Tibial nerve (tissue), 4 donors: ENCODE measurements at regions not wholly inside any gene's neighbourhood (a gene's known extent, or its start where the extent isn't known, plus 50 kb on each side); places are given as distances from the start of the nearest gene placed in this dataset.

Source experiments
- DNase-seq, 2 donors: peaks; one replicate each; pipeline ENCODE4 v3.0.0-alpha.2; 2019; ENCODE audit warnings: low spot score in 2 of 2
- H3K27ac ChIP-seq, 4 donors: fragments of 200-600 bp; sonication (generic) in 3 of 4; one replicate each; pipeline ENCODE4 v1.5.1; 2017 to 2019; ENCODE audit warnings: mild to moderate bottlenecking in 1 of 4
- H3K27me3 ChIP-seq, 2 donors: fragments of 200-600 bp; sonication (generic) in 1 of 2; one replicate each; pipeline versions ENCODE4 v1.5.1 to v1.6.0; 2017 to 2019
- H3K36me3 ChIP-seq, 3 donors: fragments of 200-600 bp; sonication (generic); one replicate each; pipeline ENCODE4 v1.5.1; 2018 to 2019
- H3K4me1 ChIP-seq, 4 donors: fragments of 200-600 bp; sonication (generic) in 3 of 4; one replicate each; pipeline ENCODE4 v1.5.1; 2017 to 2019
- H3K4me3 ChIP-seq, 4 donors: fragments of 200-600 bp; sonication (generic) in 3 of 4; one replicate each; pipeline ENCODE4 v1.5.1; 2017 to 2019; ENCODE audit warnings: mild to moderate bottlenecking in 1 of 4, moderate library complexity in 1 of 4
- H3K9me3 ChIP-seq, 4 donors: fragments of 200-600 bp; sonication (generic) in 3 of 4; one replicate each; pipeline ENCODE4 v1.5.1; 2017 to 2019
- EP300 ChIP-seq, 2 donors: sonication (generic); formaldehyde crosslinking; IDR thresholded peaks; one replicate each; pipeline ENCODE4 v1.6.1; 2017; ENCODE audit warnings: antibody characterized with exemption in 2 of 2, mild to moderate bottlenecking in 1 of 2
- POLR2A ChIP-seq, 2 donors: fragments of 450-650 bp; IDR thresholded peaks; one replicate each; pipeline ENCODE4 v1.6.1; 2017; ENCODE audit warnings: antibody characterized with exemption in 2 of 2, mild to moderate bottlenecking in 2 of 2, moderate library complexity in 2 of 2
- WGBS, 2 donors: methylation state at CpG; one replicate each; pipeline ENCODE4 v1.1.5; 2018; 5-methylcytosine and 5-hydroxymethylcytosine counted together
- TF ChIP-seq, protein P1 (sequence below), 5 experiments: fragments of 200-600 bp in 3 of 5; fragments of 450-650 bp in 2 of 5; sonication (generic) in 3 of 5; IDR thresholded peaks; one replicate each; pipeline ENCODE4 v1.5.1; 2016 to 2019; ENCODE audit warnings: antibody characterized with exemption in 5 of 5, mild to moderate bottlenecking in 3 of 5, moderate library complexity in 2 of 5

DNA sequence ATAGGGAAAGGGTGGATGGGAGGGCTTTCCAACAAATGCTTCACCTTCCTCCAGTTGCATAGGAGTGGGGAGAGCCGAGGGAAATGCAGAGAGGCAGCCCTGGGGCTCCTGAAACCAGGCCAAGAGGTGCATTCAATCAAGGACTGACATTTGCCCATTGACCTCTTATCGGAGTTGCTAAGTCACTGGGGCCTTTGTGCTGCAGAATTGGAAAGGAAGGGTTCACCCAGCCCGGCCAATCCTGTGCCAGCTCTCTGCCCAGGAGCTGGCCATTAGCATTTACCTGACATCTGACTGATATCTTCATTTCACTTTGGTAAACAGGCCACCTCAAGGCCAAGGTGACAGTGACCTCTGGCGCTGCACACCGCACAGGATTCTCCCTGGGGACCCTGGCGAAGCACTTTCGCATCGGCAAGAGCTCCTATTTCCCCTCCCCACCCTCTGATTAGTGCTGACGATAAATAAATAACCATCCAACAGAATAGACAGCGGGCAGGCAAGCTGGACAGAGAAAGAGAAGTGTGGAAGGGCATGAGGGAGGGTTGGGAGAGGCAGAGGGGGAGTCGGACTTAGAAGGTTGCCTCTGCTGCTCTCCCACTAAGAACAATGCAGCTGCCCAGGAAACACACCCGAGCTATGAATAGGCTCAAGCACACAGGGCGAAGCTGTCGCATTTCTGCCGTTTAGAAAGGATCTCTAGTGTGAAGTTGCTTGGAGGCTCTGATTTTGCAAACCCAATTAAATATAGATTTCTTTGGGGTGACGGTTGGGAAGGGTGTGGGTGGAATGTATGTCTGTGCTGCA lies 57.0 kb upstream of the BOD1 start:
- Histone ChIP-seq H3K9me3 (peaks cover 0 to 23% (median 0%) of the 10 kb centered on the region in 4 donors), H3K4me3 (no peak overlapping the region), H3K27ac (peak overlapping the region in 1 of 4 donors; percentile 17), H3K27me3 (peaks cover 0 to 5% of the 10 kb centered on the region in 2 donors), H3K36me3 (no peaks in the 10 kb centered on the region), H3K4me1 (peaks cover 0 to 19% (median 4%) of the 10 kb centered on the region in 4 donors)
- WGBS, 2 donors: 59 to 64% methylated on average over 16 of the region's 16 CpGs
- no peak for DNase-seq
- no peak for TF ChIP-seq EP300 (IDR thresholded peaks at IDR 0.05)
- no peak for TF ChIP-seq POLR2A (IDR thresholded peaks at IDR 0.05)
- TF ChIP-seq, protein P1, sequence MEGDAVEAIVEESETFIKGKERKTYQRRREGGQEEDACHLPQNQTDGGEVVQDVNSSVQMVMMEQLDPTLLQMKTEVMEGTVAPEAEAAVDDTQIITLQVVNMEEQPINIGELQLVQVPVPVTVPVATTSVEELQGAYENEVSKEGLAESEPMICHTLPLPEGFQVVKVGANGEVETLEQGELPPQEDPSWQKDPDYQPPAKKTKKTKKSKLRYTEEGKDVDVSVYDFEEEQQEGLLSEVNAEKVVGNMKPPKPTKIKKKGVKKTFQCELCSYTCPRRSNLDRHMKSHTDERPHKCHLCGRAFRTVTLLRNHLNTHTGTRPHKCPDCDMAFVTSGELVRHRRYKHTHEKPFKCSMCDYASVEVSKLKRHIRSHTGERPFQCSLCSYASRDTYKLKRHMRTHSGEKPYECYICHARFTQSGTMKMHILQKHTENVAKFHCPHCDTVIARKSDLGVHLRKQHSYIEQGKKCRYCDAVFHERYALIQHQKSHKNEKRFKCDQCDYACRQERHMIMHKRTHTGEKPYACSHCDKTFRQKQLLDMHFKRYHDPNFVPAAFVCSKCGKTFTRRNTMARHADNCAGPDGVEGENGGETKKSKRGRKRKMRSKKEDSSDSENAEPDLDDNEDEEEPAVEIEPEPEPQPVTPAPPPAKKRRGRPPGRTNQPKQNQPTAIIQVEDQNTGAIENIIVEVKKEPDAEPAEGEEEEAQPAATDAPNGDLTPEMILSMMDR (IDR thresholded peaks at IDR 0.05): no peak

DNA sequence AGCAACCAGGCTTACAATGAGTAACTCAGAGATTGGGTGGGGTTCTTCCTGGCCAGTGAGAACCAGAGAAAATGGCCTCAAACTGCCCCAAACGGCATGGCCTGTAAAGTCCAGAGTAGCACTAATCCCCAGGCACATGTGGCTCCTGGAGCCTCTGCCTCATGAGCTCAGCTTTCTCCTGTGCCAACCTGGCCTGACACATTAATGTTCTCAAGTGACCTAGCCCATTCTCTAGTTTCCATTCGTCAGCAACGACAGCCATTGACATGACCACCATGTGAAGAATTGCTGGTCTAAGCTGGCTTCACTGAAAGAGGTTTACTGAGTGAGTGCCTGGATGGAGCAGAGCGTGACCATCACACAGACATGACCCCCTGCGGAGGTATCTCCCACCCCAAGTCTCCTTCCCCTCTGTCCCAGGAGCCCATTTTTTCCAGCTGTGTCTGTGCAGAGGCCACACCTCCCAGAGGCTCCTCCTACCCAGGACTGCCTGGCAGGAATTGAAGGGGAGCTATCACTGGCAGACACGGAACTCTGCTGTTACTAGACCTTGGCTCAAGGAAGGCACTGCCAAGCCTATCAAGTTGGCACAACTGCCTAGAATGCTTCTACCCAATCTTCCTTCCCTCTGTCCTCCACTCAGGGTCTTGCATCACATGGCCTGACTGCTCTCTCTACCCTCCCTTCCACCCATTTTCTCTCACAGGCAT lies 59.0 kb upstream of the BOD1 start:
- DNase-seq: no peak
- Histone ChIP-seq H3K27ac (no peak overlapping the region), H3K36me3 (no peaks in the 10 kb centered on the region), H3K4me3 (no peak overlapping the region), H3K27me3 (peaks cover 0 to 5% of the 10 kb centered on the region in 2 donors), H3K4me1 (peaks cover 0 to 10% (median 3%) of the 10 kb centered on the region in 4 donors), H3K9me3 (peaks cover 0 to 23% (median 0%) of the 10 kb centered on the region in 4 donors)
- TF ChIP-seq POLR2A (IDR thresholded peaks at IDR 0.05): no peak
- WGBS, 2 donors: 89 to 93% methylated on average over 6 of the region's 6 CpGs

DNA sequence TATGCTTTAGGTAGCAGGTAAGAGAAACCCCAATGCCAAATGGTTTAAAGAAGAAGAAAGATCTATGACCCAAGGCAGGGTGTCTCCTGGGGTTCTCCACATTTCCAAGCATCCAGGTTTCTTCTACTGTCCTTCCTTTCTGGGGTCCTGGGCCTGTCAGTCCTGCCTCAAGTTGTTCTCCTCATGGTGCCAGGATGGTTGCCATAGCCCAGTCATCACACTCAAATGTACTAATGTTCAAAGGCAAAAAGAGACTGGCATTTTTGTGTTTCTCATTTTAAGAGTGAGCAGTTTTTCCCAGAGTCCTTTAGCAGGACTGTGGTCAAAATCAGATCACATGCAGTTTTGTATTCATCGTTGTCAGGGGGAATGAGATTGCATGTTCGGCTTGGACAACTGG lies 59.9 kb upstream of the BOD1 start:
- TF ChIP-seq, protein P1 (IDR thresholded peaks at IDR 0.05): no peak
- TF ChIP-seq EP300 (IDR thresholded peaks at IDR 0.05): no peak
- no peak for TF ChIP-seq POLR2A (IDR thresholded peaks at IDR 0.05)
- Histone ChIP-seq H3K36me3 (no peaks in the 10 kb centered on the region), H3K4me3 (no peak overlapping the region), H3K27me3 (peaks cover 0 to 5% of the 10 kb centered on the region in 2 donors), H3K27ac (no peak overlapping the region), H3K4me1 (peaks cover 0 to under 1% (median 0%) of the 10 kb centered on the region in 4 donors), H3K9me3 (peaks cover 0 to 23% (median 0%) of the 10 kb centered on the region in 4 donors)
- DNase-seq: no peak
- WGBS, 2 donors: 89 to 98% methylated on average over 2 of the region's 2 CpGs

DNA sequence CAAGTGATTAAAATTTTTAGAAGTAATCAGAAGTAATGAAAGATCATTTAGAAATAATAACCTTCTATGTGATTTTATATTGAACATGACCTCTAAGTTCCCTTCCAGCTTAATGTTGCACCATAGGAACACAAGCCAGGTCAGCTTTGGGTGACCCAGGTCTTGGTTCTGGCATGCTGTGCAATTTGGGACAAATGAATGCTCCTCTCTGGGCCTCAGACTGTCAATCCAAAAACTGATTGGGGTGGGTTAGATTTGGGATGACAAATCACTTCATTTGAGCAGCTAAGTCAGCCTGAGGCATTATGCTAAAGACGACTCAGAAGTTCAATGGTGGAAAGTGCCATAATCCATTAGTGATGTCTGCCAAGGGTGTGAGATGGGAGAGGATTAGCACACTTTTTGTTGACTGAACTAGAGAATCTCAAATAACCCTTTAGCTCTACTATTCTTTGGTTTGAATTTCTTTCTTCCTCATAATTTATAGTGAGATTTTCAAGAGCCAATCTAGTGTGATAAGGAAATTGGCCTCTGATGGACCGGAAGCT lies 60.7 kb upstream of the BOD1 start:
- H3K4me3 ChIP-seq: no peak overlapping the region
- no peak for DNase-seq
- H3K4me1 ChIP-seq: no peaks in the 10 kb centered on the region
- H3K27ac ChIP-seq: no peak overlapping the region
- no peaks in the 10 kb centered on the region for H3K36me3 ChIP-seq
- peaks cover 0 to 23% (median 0%) of the 10 kb centered on the region in 4 donors for H3K9me3 ChIP-seq
- WGBS, 2 donors: 70 to 75% methylated on average over 2 of the region's 2 CpGs
- no peak for TF ChIP-seq EP300 (IDR thresholded peaks at IDR 0.05)
- TF ChIP-seq, protein P1 (IDR thresholded peaks at IDR 0.05): no peak
- TF ChIP-seq POLR2A (IDR thresholded peaks at IDR 0.05): no peak
- H3K27me3 ChIP-seq: peaks cover 0 to 5% of the 10 kb centered on the region in 2 donors

DNA sequence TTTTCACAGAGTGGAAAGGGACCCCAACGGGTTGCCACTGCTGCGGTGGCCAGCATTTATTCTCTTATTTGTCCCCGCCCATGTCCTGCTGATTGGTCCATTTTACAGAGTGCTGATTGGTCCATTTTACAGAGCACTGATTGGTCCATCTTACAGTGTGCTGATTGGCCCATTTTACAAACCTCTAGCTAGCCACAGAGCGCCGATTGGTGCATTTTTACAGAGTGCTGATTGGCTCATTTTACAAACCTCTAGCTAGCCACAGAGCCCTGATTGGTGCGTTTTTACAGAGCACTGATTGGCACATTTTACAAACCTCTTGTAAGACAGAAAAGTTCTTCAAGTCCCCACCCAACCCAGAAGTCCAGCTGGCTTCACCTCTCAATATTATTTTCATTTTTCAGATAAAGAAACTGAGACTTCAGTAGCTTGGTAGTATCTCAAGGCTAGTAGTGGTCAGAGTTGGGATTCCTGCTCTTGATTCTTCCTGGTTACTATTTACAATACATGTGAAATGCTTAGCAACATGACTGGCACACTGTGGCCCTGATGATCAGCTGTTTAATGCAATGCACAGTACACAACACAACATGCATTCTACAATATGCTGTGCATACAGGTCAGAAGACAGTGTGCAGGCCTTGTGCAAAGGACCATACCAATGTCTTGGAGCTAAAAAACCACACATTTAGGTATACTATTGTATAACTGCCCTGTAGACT lies 63.6 kb upstream of the BOD1 start:
- Histone ChIP-seq H3K4me1 (no peaks in the 10 kb centered on the region), H3K4me3 (no peak overlapping the region), H3K27ac (no peak overlapping the region), H3K9me3 (peaks cover 0 to 20% (median 0%) of the 10 kb centered on the region in 4 donors), H3K27me3 (no peaks in the 10 kb centered on the region), H3K36me3 (no peaks in the 10 kb centered on the region)
- 90 to 94% methylated on average over 6 of the region's 6 CpGs for WGBS, 2 donors
- TF ChIP-seq, protein P1 (IDR thresholded peaks at IDR 0.05): no peak
- TF ChIP-seq POLR2A (IDR thresholded peaks at IDR 0.05) (no peak), EP300 (IDR thresholded peaks at IDR 0.05) (no peak)
- no peak for DNase-seq
